ENCODE measurements at regions not wholly inside any gene's neighbourhood (a gene's known extent, or its start where the extent isn't known, plus 50 kb on each side); places are given as distances from the start of the nearest gene placed in this dataset.

DNA sequence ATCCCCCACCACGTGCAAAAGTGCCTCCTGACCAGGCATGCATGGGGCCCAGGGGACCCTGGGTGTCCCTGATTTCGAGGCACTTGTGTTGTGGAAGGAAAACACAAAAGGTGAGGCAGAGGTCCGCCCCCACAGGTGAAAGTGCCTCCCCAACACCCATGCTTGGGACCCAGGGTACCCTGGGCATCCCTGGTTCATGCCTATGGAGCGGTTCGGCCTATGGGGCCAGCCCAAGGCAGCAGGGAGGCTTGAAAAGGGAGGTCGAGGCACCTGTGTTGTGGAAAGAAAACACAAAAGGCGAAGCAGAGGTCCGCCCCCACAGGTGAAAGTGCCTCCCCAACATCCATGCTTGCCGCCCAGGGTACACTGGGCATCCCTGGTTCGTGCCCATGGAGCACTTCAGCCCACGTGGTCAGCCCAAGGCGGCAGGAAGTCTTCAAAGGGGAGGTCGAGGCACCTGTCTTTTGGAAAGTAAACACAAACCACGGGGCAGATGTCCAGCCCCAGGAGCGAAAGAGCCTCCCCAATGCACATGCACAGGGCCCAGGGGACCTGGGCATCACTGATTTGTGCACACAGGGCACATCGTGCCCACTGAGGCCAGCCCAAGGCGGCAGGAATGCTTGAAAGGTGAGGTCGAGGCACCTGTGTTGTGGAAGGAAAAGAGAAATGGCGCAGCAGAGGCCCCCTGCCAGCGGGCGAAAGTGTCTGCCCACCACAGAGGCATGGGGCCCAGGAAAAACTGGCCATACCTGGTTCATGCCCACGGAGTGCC, 375.5 kb downstream of the ALG10 start:
- intact Hi-C loops (cut with DNase I), result no loop called here
- H3K9me3 ChIP-seq (ENCODE audit: control insufficient read depth in 2 of 3, insufficient read depth in 1 of 3, low read length in 3 of 3), result peaks cover 0 to 13% (median 0%) of the 10 kb centered on the region in 3 donors
- no peaks in the 10 kb centered on the region for H3K4me1 ChIP-seq (ENCODE audit: control insufficient read depth in 2 of 3, insufficient read depth in 2 of 3, low read depth in 1 of 3, low read length in 3 of 3)
- no peak overlapping the region for H3K4me3 ChIP-seq (ENCODE audit: low read length in 3 of 3)
- DNase-seq (peak in 3 of 5 donors; percentile 2 to 40 (median 11)), FAIRE-seq (no peak)
- no peak overlapping the region for H3K27ac ChIP-seq (ENCODE audit: low read depth in 2 of 2, low read length in 2 of 2)
- TF ChIP-seq, protein P1, sequence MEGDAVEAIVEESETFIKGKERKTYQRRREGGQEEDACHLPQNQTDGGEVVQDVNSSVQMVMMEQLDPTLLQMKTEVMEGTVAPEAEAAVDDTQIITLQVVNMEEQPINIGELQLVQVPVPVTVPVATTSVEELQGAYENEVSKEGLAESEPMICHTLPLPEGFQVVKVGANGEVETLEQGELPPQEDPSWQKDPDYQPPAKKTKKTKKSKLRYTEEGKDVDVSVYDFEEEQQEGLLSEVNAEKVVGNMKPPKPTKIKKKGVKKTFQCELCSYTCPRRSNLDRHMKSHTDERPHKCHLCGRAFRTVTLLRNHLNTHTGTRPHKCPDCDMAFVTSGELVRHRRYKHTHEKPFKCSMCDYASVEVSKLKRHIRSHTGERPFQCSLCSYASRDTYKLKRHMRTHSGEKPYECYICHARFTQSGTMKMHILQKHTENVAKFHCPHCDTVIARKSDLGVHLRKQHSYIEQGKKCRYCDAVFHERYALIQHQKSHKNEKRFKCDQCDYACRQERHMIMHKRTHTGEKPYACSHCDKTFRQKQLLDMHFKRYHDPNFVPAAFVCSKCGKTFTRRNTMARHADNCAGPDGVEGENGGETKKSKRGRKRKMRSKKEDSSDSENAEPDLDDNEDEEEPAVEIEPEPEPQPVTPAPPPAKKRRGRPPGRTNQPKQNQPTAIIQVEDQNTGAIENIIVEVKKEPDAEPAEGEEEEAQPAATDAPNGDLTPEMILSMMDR (IDR thresholded peaks at IDR 0.05; ENCODE audit: borderline replicate concordance, extremely low read depth, insufficient read depth), result no peak
- H3K27me3 ChIP-seq (ENCODE audit: control insufficient read depth, insufficient read depth, low read length), result no peaks in the 10 kb centered on the region
- no peak overlapping the region for H3K9ac ChIP-seq (ENCODE audit: low read length in 3 of 3)
- no peaks in the 10 kb centered on the region for H3K36me3 ChIP-seq (ENCODE audit: control insufficient read depth in 2 of 3, insufficient read depth in 3 of 3, low read length in 3 of 3)

DNA sequence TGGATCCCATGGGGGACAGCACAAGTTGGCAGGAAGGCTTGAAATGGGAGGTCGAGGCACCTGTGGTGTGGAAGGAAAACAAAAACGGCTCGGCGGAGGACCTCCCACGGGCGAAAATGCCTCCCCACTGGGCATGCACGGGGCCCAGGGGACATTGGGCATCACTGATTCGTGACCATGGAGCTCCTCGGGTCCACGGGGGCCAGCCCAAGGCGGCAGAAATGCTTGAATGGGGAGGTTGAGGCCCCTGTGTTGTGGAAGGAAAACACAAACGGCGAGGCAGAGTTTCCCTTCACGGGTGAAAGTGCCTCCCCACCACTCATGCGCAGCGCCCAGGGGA, 376.0 kb downstream of the ALG10 start:
- no peaks in the 10 kb centered on the region for H3K4me1 ChIP-seq (ENCODE audit: control insufficient read depth in 2 of 3, insufficient read depth in 2 of 3, low read depth in 1 of 3, low read length in 3 of 3)
- H3K27ac ChIP-seq (ENCODE audit: low read depth in 2 of 2, low read length in 2 of 2), result no peak overlapping the region
- H3K9me3 ChIP-seq (ENCODE audit: control insufficient read depth in 2 of 3, insufficient read depth in 1 of 3, low read length in 3 of 3), result peaks cover 0 to 18% (median 0%) of the 10 kb centered on the region in 3 donors
- intact Hi-C loops (cut with DNase I), result no loop called here
- no peak overlapping the region for H3K4me3 ChIP-seq (ENCODE audit: low read length in 3 of 3)
- H3K9ac ChIP-seq (ENCODE audit: low read length in 3 of 3), result no peak overlapping the region
- no peaks in the 10 kb centered on the region for H3K36me3 ChIP-seq (ENCODE audit: control insufficient read depth in 2 of 3, insufficient read depth in 3 of 3, low read length in 3 of 3)
- FAIRE-seq, result no peak
- no peaks in the 10 kb centered on the region for H3K27me3 ChIP-seq (ENCODE audit: control insufficient read depth, insufficient read depth, low read length)
- DNase-seq, result peak in 1 of 5 donors; percentile 30
- TF ChIP-seq, protein P1 (IDR thresholded peaks at IDR 0.05; ENCODE audit: borderline replicate concordance, extremely low read depth, insufficient read depth), result no peak

DNA sequence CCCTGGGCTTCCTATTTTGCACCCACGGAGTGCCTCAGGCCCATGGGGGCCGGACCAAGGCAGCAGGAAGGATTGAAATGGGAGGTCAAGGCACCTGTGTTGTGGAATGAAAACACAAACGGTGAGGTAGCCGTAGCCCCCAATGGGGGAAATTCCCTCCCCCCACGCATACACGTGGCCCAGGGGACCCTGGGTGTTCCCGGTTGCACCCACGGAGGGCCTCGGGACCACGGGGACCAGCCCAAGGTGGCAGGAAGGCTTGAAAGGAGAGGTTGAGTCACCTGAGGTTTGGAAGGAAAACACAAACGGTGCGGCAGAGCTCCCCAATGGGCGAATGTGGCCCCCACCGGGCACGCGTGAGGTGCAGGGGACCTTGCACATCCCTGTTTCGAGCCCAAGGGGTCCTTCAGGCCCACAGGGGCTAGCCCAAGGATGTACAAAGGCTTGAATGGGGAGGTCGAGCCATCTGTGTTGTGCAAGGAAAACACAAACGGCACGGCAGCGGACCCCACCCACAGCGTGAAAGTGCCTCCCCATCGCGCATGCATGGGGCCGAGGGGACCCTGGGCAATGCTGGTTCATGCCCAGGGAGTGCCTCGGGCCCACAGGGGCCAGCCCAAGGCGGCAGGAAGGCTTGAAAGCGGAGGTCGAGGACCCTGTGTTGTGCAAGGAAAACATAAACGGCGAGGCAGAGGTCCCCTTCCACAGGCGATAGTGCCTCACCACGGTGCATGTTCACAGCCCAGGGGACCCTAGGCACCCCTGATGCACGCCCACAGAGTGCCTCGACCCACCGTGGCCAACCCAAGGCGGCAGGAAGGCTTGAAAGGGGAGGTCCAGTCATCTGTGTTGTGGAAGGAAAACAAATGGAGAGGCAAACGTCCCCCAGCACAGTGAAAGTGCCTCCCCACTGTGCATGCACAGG, 376.7 kb downstream of the ALG10 start:
- Histone ChIP-seq H3K36me3 (ENCODE audit: control insufficient read depth in 2 of 3, insufficient read depth in 3 of 3, low read length in 3 of 3) (no peaks in the 10 kb centered on the region), H3K4me3 (ENCODE audit: low read length in 3 of 3) (no peak overlapping the region), H3K27ac (ENCODE audit: low read depth in 2 of 2, low read length in 2 of 2) (no peak overlapping the region), H3K9ac (ENCODE audit: low read length in 3 of 3) (no peak overlapping the region), H3K4me1 (ENCODE audit: control insufficient read depth in 2 of 3, insufficient read depth in 2 of 3, low read depth in 1 of 3, low read length in 3 of 3) (no peaks in the 10 kb centered on the region), H3K27me3 (ENCODE audit: control insufficient read depth, insufficient read depth, low read length) (no peaks in the 10 kb centered on the region), H3K9me3 (ENCODE audit: control insufficient read depth in 2 of 3, insufficient read depth in 1 of 3, low read length in 3 of 3) (peaks cover 0 to 24% (median 0%) of the 10 kb centered on the region in 3 donors)
- TF ChIP-seq, protein P1 (IDR thresholded peaks at IDR 0.05; ENCODE audit: borderline replicate concordance, extremely low read depth, insufficient read depth), result no peak
- FAIRE-seq (no peak), DNase-seq (peak in 3 of 5 donors; percentile 7 to 54 (median 15))
- intact Hi-C loops (cut with DNase I), result no loop called here
